OCI-LY1 (cell line): ENCODE measurements at regions not wholly inside any gene's neighbourhood (a gene's known extent, or its start where the extent isn't known, plus 50 kb on each side); places are given as distances from the start of the nearest gene placed in this dataset.

Source experiments
- H2AFZ ChIP-seq: fragments of 200-600 bp; sonication (generic), shearing (Covaris generic); 2 replicates; pipeline ENCODE4 v1.6.0; 2014; ENCODE audit warnings: antibody characterized with exemption, mild to moderate bottlenecking, low read length
- H3F3A ChIP-seq: fragments of 200-600 bp; sonication (generic), shearing (Covaris generic); 2 replicates; pipeline ENCODE4 v1.6.0; 2014; ENCODE audit warnings: mild to moderate bottlenecking, antibody characterized with exemption, low read length, moderate library complexity; ENCODE audit not compliant: insufficient read depth
- H3K27ac ChIP-seq: fragments of 200-600 bp; sonication (generic); 2 replicates; pipeline ENCODE4 v1.5.1; 2014; ENCODE audit warnings: low read length, mixed run types, mild to moderate bottlenecking, low read depth; ENCODE audit not compliant: poor library complexity, severe bottlenecking
- H3K27me3 ChIP-seq: fragments of 200-600 bp; sonication (generic); 2 replicates; pipeline ENCODE4 v1.6.0; 2014; ENCODE audit warnings: antibody characterized with exemption, mild to moderate bottlenecking, low read length, moderate library complexity; ENCODE audit not compliant: insufficient read depth
- H3K36me3 ChIP-seq: fragments of 200-600 bp; sonication (generic); 2 replicates; pipeline ENCODE4 v1.6.1; 2014; ENCODE audit warnings: mild to moderate bottlenecking, antibody characterized with exemption, low read length, moderate library complexity, mixed read lengths; ENCODE audit not compliant: insufficient read depth
- H3K4me1 ChIP-seq: fragments of 200-600 bp; sonication (generic); 2 replicates; pipeline ENCODE4 v1.5.1; 2014; ENCODE audit warnings: mild to moderate bottlenecking, low read length, moderate library complexity; ENCODE audit not compliant: insufficient read depth, severe bottlenecking
- H3K4me2 ChIP-seq: fragments of 200-600 bp; sonication (generic), shearing (Covaris generic); 2 replicates; pipeline ENCODE4 v1.6.1; 2014; ENCODE audit warnings: low read length
- H3K4me3 ChIP-seq: fragments of 200-600 bp; sonication (generic); 2 replicates; pipeline ENCODE4 v1.5.1; 2014; ENCODE audit warnings: low read length, low read depth, mild to moderate bottlenecking, mixed read lengths; ENCODE audit not compliant: poor library complexity, severe bottlenecking
- H3K79me2 ChIP-seq: fragments of 200-600 bp; shearing (Covaris generic); 2 replicates; pipeline ENCODE4 v1.6.1; 2016; ENCODE audit warnings: mixed run types, low read length, mixed read lengths; ENCODE audit not compliant: insufficient read depth
- H3K9ac ChIP-seq: fragments of 200-600 bp; sonication (generic), shearing (Covaris generic); 2 replicates; pipeline ENCODE4 v1.6.1; 2014; ENCODE audit warnings: mild to moderate bottlenecking, low read length, mixed read lengths
- H3K9me2 ChIP-seq: fragments of 200-600 bp; sonication (generic), shearing (Covaris generic); 2 replicates; pipeline ENCODE4 v1.6.1; 2014; ENCODE audit warnings: low read depth, mild to moderate bottlenecking, low read length, mixed read lengths
- H3K9me3 ChIP-seq: fragments of 200-600 bp; shearing (Covaris generic); 2 replicates; pipeline ENCODE4 v1.6.1; 2014; ENCODE audit warnings: low read length, mixed read lengths
- H4K20me1 ChIP-seq: fragments of 200-600 bp; sonication (generic), shearing (Covaris generic); 2 replicates; pipeline ENCODE4 v1.6.0; 2016; ENCODE audit warnings: mild to moderate bottlenecking, low read length; ENCODE audit not compliant: insufficient read depth
- EZH2 ChIP-seq: fragments of 200-600 bp; sonication (generic), shearing (Covaris generic); IDR thresholded peaks from 2 replicates; pipeline ENCODE4 v1.8.0; 2017; ENCODE audit warnings: borderline replicate concordance, mixed run types, mild to moderate bottlenecking, antibody characterized with exemption, low read length, moderate library complexity, mixed read lengths
- TF ChIP-seq, protein P1 (sequence below): fragments of 200-600 bp; sonication (generic), shearing (Covaris generic); IDR thresholded peaks from 2 replicates; pipeline ENCODE4 v1.5.1; 2017; ENCODE audit warnings: mild to moderate bottlenecking, antibody characterized with exemption, low read length, moderate library complexity, mixed read lengths

GRCh38 chr16:86755571-86756006, 177.2 kb downstream of the FOXL1 start:
- Histone ChIP-seq H3K27me3 (peaks cover 8% of the 10 kb centered on the region; the same call in 1 of the 2 replicates), H3K36me3 (no peaks in the 10 kb centered on the region), H3K9me3 (no peaks in the 10 kb centered on the region), H3F3A (no peaks in the 10 kb centered on the region), H3K27ac (no peak overlapping the region), H3K4me2 (no peak overlapping the region), H3K9ac (no peak overlapping the region), H3K4me1 (no peaks in the 10 kb centered on the region), H3K9me2 (no peaks in the 10 kb centered on the region), H2AFZ (no peak overlapping the region), H4K20me1 (no peaks in the 10 kb centered on the region), H3K4me3 (no peak overlapping the region), H3K79me2 (no peaks in the 10 kb centered on the region)
- TF ChIP-seq, protein P1, sequence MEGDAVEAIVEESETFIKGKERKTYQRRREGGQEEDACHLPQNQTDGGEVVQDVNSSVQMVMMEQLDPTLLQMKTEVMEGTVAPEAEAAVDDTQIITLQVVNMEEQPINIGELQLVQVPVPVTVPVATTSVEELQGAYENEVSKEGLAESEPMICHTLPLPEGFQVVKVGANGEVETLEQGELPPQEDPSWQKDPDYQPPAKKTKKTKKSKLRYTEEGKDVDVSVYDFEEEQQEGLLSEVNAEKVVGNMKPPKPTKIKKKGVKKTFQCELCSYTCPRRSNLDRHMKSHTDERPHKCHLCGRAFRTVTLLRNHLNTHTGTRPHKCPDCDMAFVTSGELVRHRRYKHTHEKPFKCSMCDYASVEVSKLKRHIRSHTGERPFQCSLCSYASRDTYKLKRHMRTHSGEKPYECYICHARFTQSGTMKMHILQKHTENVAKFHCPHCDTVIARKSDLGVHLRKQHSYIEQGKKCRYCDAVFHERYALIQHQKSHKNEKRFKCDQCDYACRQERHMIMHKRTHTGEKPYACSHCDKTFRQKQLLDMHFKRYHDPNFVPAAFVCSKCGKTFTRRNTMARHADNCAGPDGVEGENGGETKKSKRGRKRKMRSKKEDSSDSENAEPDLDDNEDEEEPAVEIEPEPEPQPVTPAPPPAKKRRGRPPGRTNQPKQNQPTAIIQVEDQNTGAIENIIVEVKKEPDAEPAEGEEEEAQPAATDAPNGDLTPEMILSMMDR = no peak
- TF ChIP-seq EZH2 = no peak

DNA sequence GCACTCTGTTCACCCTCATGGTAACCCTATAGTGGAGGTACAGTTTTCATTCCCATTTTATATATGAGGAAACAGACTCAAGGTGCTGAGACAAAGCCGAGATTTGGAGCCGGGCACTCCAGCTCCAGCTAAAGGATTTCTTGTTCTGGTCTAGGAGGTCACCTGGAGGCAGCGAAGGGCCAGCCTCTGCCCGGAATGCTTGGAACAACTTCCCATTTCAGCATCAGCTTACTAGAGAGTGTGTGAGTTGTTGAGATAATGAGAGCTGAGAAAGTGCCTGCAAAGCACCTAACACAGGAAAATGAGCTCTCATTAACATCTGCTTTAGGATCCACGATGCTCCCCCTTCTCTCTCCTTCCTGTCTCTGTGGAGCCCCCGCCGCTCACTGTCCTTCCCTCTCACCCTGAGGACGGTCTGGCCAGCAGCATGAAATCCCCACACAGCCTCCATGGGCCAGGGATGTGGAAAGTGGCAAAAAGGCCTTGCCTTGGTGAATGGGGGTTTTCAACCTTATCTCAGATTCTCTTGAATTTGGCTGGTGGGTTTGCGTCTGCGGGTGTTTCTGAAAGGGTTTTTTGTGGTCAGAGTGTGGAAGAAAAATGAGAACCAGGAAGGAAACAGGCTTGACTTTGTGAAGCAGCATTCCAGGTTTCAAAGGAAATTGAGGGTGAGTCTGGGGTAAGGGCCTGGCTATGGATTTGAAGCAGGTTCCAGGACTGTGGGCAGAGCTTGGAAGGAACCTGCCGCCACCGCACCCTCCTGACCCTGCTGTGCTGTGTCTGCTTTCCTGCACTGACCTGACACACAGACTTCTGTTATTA, 178.7 kb downstream of the FOXL1 start:
- H3K4me1 ChIP-seq = no peaks in the 10 kb centered on the region
- H3K9ac ChIP-seq = no peak overlapping the region
- no peaks in the 10 kb centered on the region for H3K79me2 ChIP-seq
- no peak overlapping the region for H3K27ac ChIP-seq
- no peak overlapping the region for H2AFZ ChIP-seq
- H3F3A ChIP-seq = no peaks in the 10 kb centered on the region
- H3K27me3 ChIP-seq = peaks cover 8% of the 10 kb centered on the region; the same call in 1 of the 2 replicates
- no peak overlapping the region for H3K4me3 ChIP-seq
- TF ChIP-seq, protein P1 = no peak
- no peak for TF ChIP-seq EZH2
- H3K4me2 ChIP-seq = no peak overlapping the region
- H3K36me3 ChIP-seq = no peaks in the 10 kb centered on the region
- H3K9me2 ChIP-seq = no peaks in the 10 kb centered on the region
- no peaks in the 10 kb centered on the region for H4K20me1 ChIP-seq
- H3K9me3 ChIP-seq = no peaks in the 10 kb centered on the region

- TF ChIP-seq EZH2 = no peak
- TF ChIP-seq, protein P1 = no peak
- Histone ChIP-seq H3K79me2 (no peaks in the 10 kb centered on the region), H2AFZ (no peak overlapping the region), H3K27me3 (peaks cover 8% of the 10 kb centered on the region; the same call in 1 of the 2 replicates), H3K4me1 (no peaks in the 10 kb centered on the region), H3K4me2 (no peak overlapping the region), H3K9me3 (no peaks in the 10 kb centered on the region), H3F3A (no peaks in the 10 kb centered on the region), H3K36me3 (no peaks in the 10 kb centered on the region), H3K27ac (no peak overlapping the region), H3K4me3 (no peak overlapping the region), H4K20me1 (no peaks in the 10 kb centered on the region), H3K9me2 (no peaks in the 10 kb centered on the region), H3K9ac (no peak overlapping the region)
Measured at GRCh38 chr16:86757704-86758040, 179.3 kb downstream of the FOXL1 start.
